ENCODE measurements at regions not wholly inside any gene's neighbourhood (a gene's known extent, or its start where the extent isn't known, plus 50 kb on each side); places are given as distances from the start of the nearest gene placed in this dataset.

GRCh38 chr2:168404764-168405163 is 51.3 kb upstream of the CERS6 start:
- no peak for TF ChIP-seq BACH2 (CRISPR knock-in tag; IDR thresholded peaks at IDR 0.05; ENCODE audit: borderline replicate concordance)
- no peak for TF ChIP-seq CSDC2 (CRISPR knock-in tag; IDR thresholded peaks at IDR 0.05)
- no peak for TF ChIP-seq PATZ1 (CRISPR knock-in tag; IDR thresholded peaks at IDR 0.05; ENCODE audit: borderline replicate concordance)
- no peak for TF ChIP-seq GLIS3 (CRISPR knock-in tag; IDR thresholded peaks at IDR 0.05)
- TF ChIP-seq TCF4 (CRISPR knock-in tag; IDR thresholded peaks at IDR 0.05; ENCODE audit: borderline replicate concordance), result no peak
- no peak for TF ChIP-seq PPARA (CRISPR knock-in tag; IDR thresholded peaks at IDR 0.05; ENCODE audit: borderline replicate concordance)
